ENCODE measurements at regions not wholly inside any gene's neighbourhood (a gene's known extent, or its start where the extent isn't known, plus 50 kb on each side); places are given as distances from the start of the nearest gene placed in this dataset.
"Not testable (repeated sequence)": the region's sequence is repeated elsewhere in the genome, so short reads cannot be mapped to it uniquely, and the experiment has no call there.

GRCh38 chr7:142523821-142524460 lies 225.3 kb upstream of the PRSS1 start:
- Mint-ChIP-seq H3K27ac (no peak overlapping the region), H3K4me1 (peaks cover 5% of the 10 kb centered on the region; the same call in 2 of the 3 replicates), H3K36me3 (ENCODE audit: low read depth) (no peaks in the 10 kb centered on the region), H3K4me3 (no peak overlapping the region), H3K9me3 (no peaks in the 10 kb centered on the region), H3K27me3 (ENCODE audit: insufficient read depth, low read depth, poor library complexity) (peaks cover 3% of the 10 kb centered on the region)
- peaks cover 16% of the 10 kb centered on the region for H3K9me2 ChIP-seq (ENCODE audit: insufficient read depth)
- no peaks in the 10 kb centered on the region for H3K4me1 ChIP-seq (ENCODE audit: insufficient read depth)
- no peaks in the 10 kb centered on the region for H3K36me3 ChIP-seq (ENCODE audit: insufficient read depth)
- no peak for TF ChIP-seq JUNB (IDR thresholded peaks at IDR 0.05; ENCODE audit: unreplicated experiment)
- no peak for TF ChIP-seq NANOG (IDR thresholded peaks at IDR 0.05; ENCODE audit: borderline replicate concordance)
- TF ChIP-seq POLR2AphosphoS5 (IDR thresholded peaks at IDR 0.05; ENCODE audit: low read depth), result no peak
- TF ChIP-seq STAT1 (IDR thresholded peaks at IDR 0.05; ENCODE audit: unreplicated experiment), result no peak
- peak in 1 of 2 experiments; percentile 25; a peak in 3 of 4 replicates for TF ChIP-seq CTCF (conservative IDR thresholded peaks at IDR 0.05; ENCODE audit: low read depth in 2 of 2)
- no peak overlapping the region for H3K4me3 ChIP-seq
- ATAC-seq (peak; percentile 43), DNase-seq (ENCODE audit: low spot score) (no peak)
- no peaks in the 10 kb centered on the region for H3K79me2 ChIP-seq (replicated peaks; ENCODE audit: insufficient read depth)
- H3K27me3 ChIP-seq (ENCODE audit: insufficient read depth), result no peaks in the 10 kb centered on the region
- no peak overlapping the region for H3K4me2 ChIP-seq
- no peaks in the 10 kb centered on the region for H3F3A ChIP-seq (replicated peaks; ENCODE audit: low read depth)
- no peaks in the 10 kb centered on the region for H4K20me1 ChIP-seq (replicated peaks; ENCODE audit: insufficient read depth)
- no peak overlapping the region for H2AFZ ChIP-seq
- H3K27ac ChIP-seq (ENCODE audit: low read depth), result no peak overlapping the region

GRCh38 chr7:142522735-142523134 lies 226.5 kb upstream of the PRSS1 start:
- Histone ChIP-seq H2AFZ (no peak overlapping the region), H3K4me2 (no peak overlapping the region), H3K4me1 (ENCODE audit: insufficient read depth) (no peaks in the 10 kb centered on the region), H3K36me3 (ENCODE audit: insufficient read depth) (no peaks in the 10 kb centered on the region), H3K9me2 (ENCODE audit: insufficient read depth) (peaks cover 8% of the 10 kb centered on the region), H3K27ac (ENCODE audit: low read depth) (no peak overlapping the region), H3K4me3 (no peak overlapping the region), H3K79me2 (replicated peaks; ENCODE audit: insufficient read depth) (no peaks in the 10 kb centered on the region), H3F3A (replicated peaks; ENCODE audit: low read depth) (no peaks in the 10 kb centered on the region), H3K27me3 (ENCODE audit: insufficient read depth) (no peaks in the 10 kb centered on the region), H4K20me1 (replicated peaks; ENCODE audit: insufficient read depth) (no peaks in the 10 kb centered on the region)
- DNase-seq (ENCODE audit: low spot score), result no peak
- Mint-ChIP-seq H3K4me1 (no peaks in the 10 kb centered on the region), H3K4me3 (no peak overlapping the region), H3K27me3 (ENCODE audit: insufficient read depth, low read depth, poor library complexity) (peaks cover 3% of the 10 kb centered on the region), H3K9me3 (no peaks in the 10 kb centered on the region), H3K27ac (no peak overlapping the region), H3K36me3 (ENCODE audit: low read depth) (no peaks in the 10 kb centered on the region)
- no peak for ATAC-seq
- TF ChIP-seq EZH2phosphoT487 (IDR thresholded peaks at IDR 0.05; ENCODE audit: unreplicated experiment), result no peak

GRCh38 chr7:142520885-142521284 lies 228.4 kb upstream of the PRSS1 start:
- not testable (repeated sequence) for H3K27me3 ChIP-seq (ENCODE audit: insufficient read depth); H3K27ac ChIP-seq (ENCODE audit: low read depth); H3K9me2 ChIP-seq (ENCODE audit: insufficient read depth); H3K79me2 ChIP-seq (replicated peaks; ENCODE audit: insufficient read depth); H3K4me1 Mint-ChIP-seq; H3K27me3 Mint-ChIP-seq (ENCODE audit: insufficient read depth, low read depth, poor library complexity); H3K4me3 ChIP-seq; H4K20me1 ChIP-seq (replicated peaks; ENCODE audit: insufficient read depth); H3K27ac Mint-ChIP-seq; H2AFZ ChIP-seq; H3F3A ChIP-seq (replicated peaks; ENCODE audit: low read depth); H3K9me3 Mint-ChIP-seq; H3K4me2 ChIP-seq; H3K36me3 ChIP-seq (ENCODE audit: insufficient read depth); H3K36me3 Mint-ChIP-seq (ENCODE audit: low read depth); H3K4me1 ChIP-seq (ENCODE audit: insufficient read depth); H3K4me3 Mint-ChIP-seq
- peak; percentile 84 for ATAC-seq
- TF ChIP-seq CTCF (conservative IDR thresholded peaks at IDR 0.05; ENCODE audit: low read depth in 2 of 2), result peak; percentile 65 to 84
- peak; percentile 63 for DNase-seq (ENCODE audit: low spot score)

- not testable (repeated sequence) for H3K4me3 Mint-ChIP-seq; H3K4me1 ChIP-seq (ENCODE audit: insufficient read depth); H3K9me3 Mint-ChIP-seq; H3K27ac ChIP-seq (ENCODE audit: low read depth); H3F3A ChIP-seq (replicated peaks; ENCODE audit: low read depth); ATAC-seq; H3K9me2 ChIP-seq (ENCODE audit: insufficient read depth); H3K36me3 ChIP-seq (ENCODE audit: insufficient read depth); DNase-seq (ENCODE audit: low spot score); H4K20me1 ChIP-seq (replicated peaks; ENCODE audit: insufficient read depth); H3K4me3 ChIP-seq; H3K79me2 ChIP-seq (replicated peaks; ENCODE audit: insufficient read depth); H3K4me2 ChIP-seq; H3K27ac Mint-ChIP-seq; H3K36me3 Mint-ChIP-seq (ENCODE audit: low read depth); H2AFZ ChIP-seq; H3K27me3 Mint-ChIP-seq (ENCODE audit: insufficient read depth, low read depth, poor library complexity); H3K27me3 ChIP-seq (ENCODE audit: insufficient read depth); H3K4me1 Mint-ChIP-seq
These were observed 228.8 kb upstream of the PRSS1 start for GRCh38 chr7:142520455-142520854.

Data from GM23338 (cell line).